IMR-90 (cell line): ENCODE measurements at regions not wholly inside any gene's neighbourhood (a gene's known extent, or its start where the extent isn't known, plus 50 kb on each side); places are given as distances from the start of the nearest gene placed in this dataset.

Experiments
- ATAC-seq: fragments of 200-7000 bp; cut with Tn5 transposase; 2 replicates; pipeline ENCODE4 v1.9.1; 2020; ENCODE audit warnings: low read depth, mild to moderate bottlenecking, moderate library complexity
- BruUV-seq: library from RNA; stranded (reverse); fragments of 400-500 nt; replicated peaks from 2 replicates; lab custom pipeline; 2021; lab: Mats Ljungman, UMichigan
- CTCF ChIA-PET: fragments of 300-600 bp; formaldehyde crosslinking; extraction: SDS; loops from one replicate; lab custom pipeline; 2021; ENCODE audit warnings: antibody characterized with exemption; lab: Yijun Ruan, JAX
- POLR2A ChIA-PET: fragments of 300-600 bp; sonication (Branson Sonifier 250); formaldehyde crosslinking; loops from one replicate; lab custom pipeline; 2022; ENCODE audit warnings: antibody characterized with exemption; ENCODE audit not compliant: unreplicated experiment; lab: Charles Lee
- DNase-seq: peaks from one replicate; pipeline ENCODE4 v3.0.0; 2013
- H2AFZ ChIP-seq: replicated peaks from 2 replicates; pipeline ENCODE3; 2013; ENCODE audit warnings: low read length, mild to moderate bottlenecking; ENCODE audit not compliant: poor library complexity
- H2AK5ac ChIP-seq: 2 replicates; pipeline ENCODE4 v1.6.1; 2013; ENCODE audit warnings: low read depth, low read length, inconsistent platforms
- H2AK9ac ChIP-seq: replicated peaks from 2 replicates; pipeline ENCODE3; 2013; ENCODE audit warnings: mild to moderate bottlenecking, low read depth, low read length, moderate library complexity; ENCODE audit not compliant: poor library complexity
- H2BK120ac ChIP-seq: 2 replicates; pipeline ENCODE4 v1.6.1; 2013; ENCODE audit warnings: low read depth, low read length, inconsistent platforms
- H2BK15ac ChIP-seq: 3 replicates; pipeline ENCODE4 v1.6.1; 2013; ENCODE audit warnings: low read depth, low read length, inconsistent platforms
- H2BK20ac ChIP-seq: 2 replicates; pipeline ENCODE4 v1.6.1; 2013; ENCODE audit warnings: low read depth, mild to moderate bottlenecking, inconsistent platforms, low read length, moderate library complexity
- H2BK5ac ChIP-seq: 2 replicates; pipeline ENCODE4 v1.6.1; 2013; ENCODE audit warnings: mild to moderate bottlenecking, low read depth, low read length, inconsistent platforms; ENCODE audit not compliant: poor library complexity, severe bottlenecking
- H3K14ac ChIP-seq: replicated peaks from 2 replicates; pipeline ENCODE4 v1.6.1; 2013; ENCODE audit warnings: low read depth, low read length, inconsistent platforms
- H3K18ac ChIP-seq: 2 replicates; pipeline ENCODE4 v1.6.1; 2013; ENCODE audit warnings: low read depth, low read length, control low read depth
- H3K23ac ChIP-seq: 2 replicates; pipeline ENCODE4 v1.6.1; 2013; ENCODE audit warnings: low read depth, low read length, inconsistent platforms
- H3K27ac ChIP-seq: 2 replicates; pipeline ENCODE4 v1.5.1; 2013; ENCODE audit warnings: mild to moderate bottlenecking, control low read depth, low read length; ENCODE audit not compliant: insufficient read depth
- H3K27me3 ChIP-seq: 2 replicates; pipeline ENCODE4 v1.6.1; 2013; ENCODE audit warnings: low read length; ENCODE audit not compliant: control insufficient read depth, insufficient read depth
- H3K36me3 ChIP-seq: 2 replicates; pipeline ENCODE4 v1.6.1; 2013; ENCODE audit warnings: low read length, mixed read lengths; ENCODE audit not compliant: control insufficient read depth, insufficient read depth
- H3K4ac ChIP-seq: 2 replicates; pipeline ENCODE4 v1.6.1; 2013; ENCODE audit warnings: low read depth, low read length, inconsistent platforms
- H3K4me1 ChIP-seq: 2 replicates; pipeline ENCODE4 v1.6.1; 2013; ENCODE audit warnings: low read length, mixed read lengths; ENCODE audit not compliant: control insufficient read depth, insufficient read depth
- H3K4me2 ChIP-seq: 2 replicates; pipeline ENCODE4 v1.6.1; 2013; ENCODE audit warnings: low read depth, mild to moderate bottlenecking, control low read depth, low read length, moderate library complexity
- H3K4me3 ChIP-seq: 2 replicates; pipeline ENCODE4 v1.5.1; 2013; ENCODE audit warnings: low read depth, mild to moderate bottlenecking, control low read depth, low read length, moderate library complexity; ENCODE audit not compliant: insufficient read depth
- H3K56ac ChIP-seq: 2 replicates; pipeline ENCODE4 v1.6.1; 2013; ENCODE audit warnings: low read length, inconsistent platforms; ENCODE audit not compliant: insufficient read depth; ENCODE audit errors: extremely low read depth
- H3K79me1 ChIP-seq, 2 experiments: 2 replicates each; pipeline ENCODE4 v1.6.1; 2013; ENCODE audit warnings: low read length in 2 of 2, inconsistent platforms in 1 of 2, low read depth in 1 of 2
- H3K9ac ChIP-seq: 2 replicates; pipeline ENCODE4 v1.6.1; 2013; ENCODE audit warnings: low read depth, low read length, control low read depth
- H3K9me1 ChIP-seq: 2 replicates; pipeline ENCODE4 v1.6.1; 2013; ENCODE audit warnings: low read length, inconsistent platforms; ENCODE audit not compliant: insufficient read depth
- H3K9me3 ChIP-seq: 2 replicates; pipeline ENCODE4 v1.6.1; 2013; ENCODE audit warnings: low read length; ENCODE audit not compliant: control insufficient read depth, insufficient read depth
- H4K20me1 ChIP-seq: 2 replicates; pipeline ENCODE4 v1.6.1; 2013; ENCODE audit warnings: low read length, inconsistent platforms; ENCODE audit not compliant: insufficient read depth
- H4K5ac ChIP-seq: 2 replicates; pipeline ENCODE4 v1.6.1; 2013; ENCODE audit warnings: mild to moderate bottlenecking, low read depth, low read length, control low read depth
- H4K8ac ChIP-seq, 2 experiments: 2 replicates each; pipeline ENCODE4 v1.6.1; 2013; ENCODE audit warnings: low read depth in 2 of 2, low read length in 2 of 2, control low read depth in 1 of 2, inconsistent platforms in 1 of 2
- H4K91ac ChIP-seq: 2 replicates; pipeline ENCODE4 v1.6.1; 2013; ENCODE audit warnings: low read depth, low read length, inconsistent platforms; ENCODE audit not compliant: insufficient read depth
- CEBPB ChIP-seq: IDR thresholded peaks from 2 replicates; pipeline ENCODE4 v1.6.1; 2012; ENCODE audit warnings: low read depth, low read length, improper control_type of control experiment
- MAFK ChIP-seq: IDR thresholded peaks from 2 replicates; pipeline ENCODE4 v1.6.1; 2012; ENCODE audit warnings: low read depth, low read length, improper control_type of control experiment
- WGBS, 2 experiments: methylation state at CpG; one replicate each; pipeline versions ENCODE4 v1.1.5 to v1.1.7; 2013; ENCODE audit warnings: missing lambda C conversion rate in 2 of 2; ENCODE audit not compliant: insufficient read length in 1 of 2; ENCODE audit errors: extremely low coverage in 2 of 2; 5-methylcytosine and 5-hydroxymethylcytosine counted together
- dilution Hi-C: fragments of 300-500 bp; cut with HindIII; formaldehyde crosslinking; loops from one replicate; pipeline ENCODE4 v1.14.3; 2018; ENCODE audit warnings: low sequenced_read_pairs; ENCODE audit not compliant: unreplicated experiment
- in situ Hi-C: fragments of 300-500 bp; cut with MboI; formaldehyde crosslinking; loops from 3 replicates; pipeline ENCODE4 v1.14.3; 2019; ENCODE audit warnings: low sequenced_read_pairs, inconsistent platforms, mixed read lengths
- intact Hi-C: fragments of 100-400 bp; cut with micrococcal nuclease; formaldehyde crosslinking; loops from 2 replicates; pipeline ENCODE4 v1.10.0; 2022

DNA sequence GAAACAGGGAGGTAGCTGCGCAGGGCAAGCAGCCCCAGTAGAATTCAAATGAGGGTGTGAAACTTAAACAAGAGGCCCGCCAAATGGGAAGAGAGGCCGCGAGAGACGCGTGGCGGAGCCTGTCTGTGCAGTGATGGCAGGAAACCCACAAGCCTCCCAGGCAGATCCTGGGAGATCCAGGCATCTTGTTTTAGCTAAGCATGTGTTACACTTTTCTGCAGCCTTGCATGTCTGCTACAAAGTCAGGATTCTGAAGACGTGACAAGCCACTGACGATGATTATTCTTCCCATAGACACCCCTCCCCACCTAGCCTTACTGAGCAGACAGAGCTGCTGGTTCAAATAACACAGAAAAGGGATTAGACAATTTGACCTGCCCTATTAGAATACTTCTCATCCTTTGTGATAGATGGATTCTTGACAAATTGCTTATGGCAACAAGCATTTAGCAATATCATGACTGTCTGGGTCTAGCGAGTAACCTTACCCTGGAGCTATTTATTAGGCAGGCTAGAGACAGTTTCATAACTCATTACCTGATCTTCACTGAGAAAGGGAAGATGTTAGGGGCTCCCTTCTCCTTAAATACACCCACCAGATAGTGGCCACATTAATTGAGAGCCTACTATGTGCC lies 185.2 kb upstream of the IRS2 start:
- Histone ChIP-seq H3K36me3 (no peaks in the 10 kb centered on the region), H2AFZ (no peak overlapping the region), H3K23ac (no peak overlapping the region), H2BK120ac (no peak overlapping the region), H3K4ac (no peak overlapping the region), H3K27ac (no peak overlapping the region), H2BK20ac (no peak overlapping the region), H2BK15ac (no peak overlapping the region), H2AK9ac (no peak overlapping the region), H3K18ac (no peak overlapping the region), H3K14ac (no peak overlapping the region), H3K4me2 (no peak overlapping the region), H3K56ac (no peak overlapping the region), H4K20me1 (no peaks in the 10 kb centered on the region), H3K9me3 (peaks cover 3% of the 10 kb centered on the region), H3K79me1 (no peaks in the 10 kb centered on the region), H4K5ac (no peak overlapping the region), H4K91ac (no peak overlapping the region), H2BK5ac (no peak overlapping the region), H3K9ac (no peak overlapping the region), H3K27me3 (no peaks in the 10 kb centered on the region), H3K4me3 (no peak overlapping the region), H3K4me1 (no peaks in the 10 kb centered on the region), H3K9me1 (no peaks in the 10 kb centered on the region), H4K8ac (no peak overlapping the region), H2AK5ac (no peak overlapping the region)
- no peak for TF ChIP-seq CEBPB
- TF ChIP-seq MAFK: no peak
- in situ Hi-C loops: no loop called here
- no peak for ATAC-seq
- dilution Hi-C loops: no loop called here
- ChIA-PET POLR2A (no interaction called here), CTCF (interaction anchor here (1.0 kb wide), 1 partner anchor 39 kb away, joined by 3 read pairs; no protein-coding TSS in a partner anchor)
- WGBS, 2 experiments: 72% methylated on average over 7 of the region's 10 CpGs; no CpG with 5 or more reads in 1 of the 2 experiments
- DNase-seq: no peak
- BruUV-seq: no TSS peak
- intact Hi-C loops: no loop called here
